GM19035 (cell line): ENCODE measurements at regions not wholly inside any gene's neighbourhood (a gene's known extent, or its start where the extent isn't known, plus 50 kb on each side); places are given as distances from the start of the nearest gene placed in this dataset.
"Not testable (repeated sequence)": the region's sequence is repeated elsewhere in the genome, so short reads cannot be mapped to it uniquely, and the experiment has no call there.

Experiments
- ATAC-seq: cut with Tn5 transposase; IDR thresholded peaks from one replicate; pipeline ENCODE4 v1.9.1; 2021; ENCODE audit not compliant: unreplicated experiment

DNA sequence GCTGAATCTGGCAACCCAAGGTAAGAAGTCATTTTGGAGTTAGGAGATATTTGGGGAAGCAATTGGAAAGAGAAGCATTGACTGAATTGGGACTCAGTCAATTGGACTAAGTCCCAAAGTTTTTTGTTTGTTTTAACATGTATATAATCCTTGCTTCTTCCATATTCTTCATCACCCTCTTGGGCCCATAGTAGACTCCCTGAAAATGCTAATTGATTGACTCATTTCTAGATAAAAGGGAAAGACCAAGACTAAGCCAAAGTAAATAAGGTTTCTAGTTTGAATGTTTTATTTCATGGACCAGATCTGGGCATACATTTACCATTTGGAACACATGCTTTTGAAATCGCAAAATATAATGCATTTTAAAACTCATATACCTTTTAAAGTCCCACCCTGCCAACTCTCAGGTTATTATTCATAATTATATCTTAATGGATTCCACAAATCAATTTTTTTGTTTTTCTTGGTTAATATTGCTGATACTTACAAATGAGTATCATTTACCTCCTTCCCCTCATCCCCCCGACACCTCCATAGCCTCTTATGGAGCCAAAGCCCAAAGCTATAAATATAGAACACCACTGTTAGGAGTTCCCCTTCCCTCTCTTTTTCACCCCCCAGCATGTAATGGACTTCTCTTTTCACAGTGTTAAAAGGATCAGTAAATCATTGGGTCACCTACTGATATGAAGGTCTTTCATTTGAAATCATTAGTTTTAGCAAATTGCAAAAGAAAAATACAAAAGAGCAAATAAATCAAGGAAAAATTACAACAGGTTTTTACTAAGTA lies 674.0 kb upstream of the SOX9 start:
- ATAC-seq: no peak

GRCh38 chr17:71447644-71448043 lies 673.2 kb upstream of the SOX9 start:
- ATAC-seq: no peak

DNA sequence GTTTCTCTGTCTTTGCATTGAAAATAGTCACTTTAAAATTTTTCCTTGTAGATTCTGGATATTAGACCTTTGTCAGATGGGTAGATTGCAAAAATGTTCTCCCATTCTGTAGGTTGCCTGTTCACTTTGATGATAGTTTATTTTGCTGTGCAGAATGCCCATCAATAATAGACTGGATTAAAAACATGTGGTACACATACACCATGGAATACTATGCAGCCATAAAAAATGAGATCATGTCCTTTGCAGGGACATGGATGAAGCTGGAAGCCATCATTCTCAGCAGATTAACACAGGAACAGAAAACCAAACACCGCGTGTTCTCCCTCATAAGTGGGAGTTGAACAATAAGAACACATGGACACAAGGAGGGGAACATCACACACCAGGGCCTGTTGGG lies 670.2 kb upstream of the SOX9 start:
- not testable (repeated sequence) for ATAC-seq

DNA sequence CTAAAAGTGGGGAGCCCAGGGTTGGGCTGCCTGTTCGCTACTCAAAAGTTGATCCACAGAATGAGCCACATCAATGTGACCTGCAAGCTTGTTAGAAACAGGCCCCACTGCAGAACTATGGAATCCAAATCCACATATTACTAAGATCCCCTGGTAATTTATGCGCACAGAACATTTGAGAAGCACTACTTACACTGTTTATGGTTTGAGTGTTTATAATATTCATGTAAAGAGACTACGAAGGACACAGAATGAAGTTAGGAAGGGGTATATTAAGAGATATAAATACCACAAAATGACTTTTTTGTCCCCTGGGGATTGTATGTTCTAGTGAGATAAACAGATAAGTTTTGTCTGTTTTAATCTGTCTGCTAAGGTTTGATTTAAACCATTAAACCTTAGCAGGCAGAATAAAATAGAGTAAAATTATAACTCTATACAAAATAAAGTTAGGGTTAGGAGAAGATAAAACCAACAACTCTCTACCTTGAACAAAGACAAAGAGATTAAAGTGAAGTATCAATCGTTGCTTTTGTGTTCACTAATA lies 666.9 kb upstream of the SOX9 start:
- ATAC-seq: no peak

GRCh38 chr17:71455219-71455618 lies 665.6 kb upstream of the SOX9 start:
- ATAC-seq: no peak

DNA sequence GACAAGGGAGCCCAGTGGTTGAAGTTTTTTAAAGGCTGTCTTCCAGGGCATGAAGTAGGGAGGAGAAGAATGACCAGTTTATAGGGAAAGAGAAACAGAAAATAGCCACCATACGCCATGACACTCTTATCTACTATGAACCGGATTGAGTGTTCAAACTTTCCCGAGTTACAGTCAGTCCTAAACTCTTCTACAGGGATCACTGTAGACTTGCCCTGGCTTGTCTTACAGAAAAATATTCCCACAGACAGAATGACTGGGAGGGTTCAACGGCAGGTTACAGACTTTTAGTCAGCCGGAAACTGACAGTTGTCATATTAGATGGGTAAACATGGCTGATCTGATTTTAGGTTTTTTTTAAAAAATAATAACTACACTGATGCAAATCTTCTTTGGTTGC lies 662.5 kb upstream of the SOX9 start:
- ATAC-seq: no peak

GRCh38 chr17:71460943-71461342 lies 659.9 kb upstream of the SOX9 start:
- ATAC-seq: no peak

GRCh38 chr17:71461498-71462169 lies 659.2 kb upstream of the SOX9 start:
- ATAC-seq: no peak

- no peak for ATAC-seq
These were observed 656.6 kb upstream of the SOX9 start for GRCh38 chr17:71464241-71464640.

DNA sequence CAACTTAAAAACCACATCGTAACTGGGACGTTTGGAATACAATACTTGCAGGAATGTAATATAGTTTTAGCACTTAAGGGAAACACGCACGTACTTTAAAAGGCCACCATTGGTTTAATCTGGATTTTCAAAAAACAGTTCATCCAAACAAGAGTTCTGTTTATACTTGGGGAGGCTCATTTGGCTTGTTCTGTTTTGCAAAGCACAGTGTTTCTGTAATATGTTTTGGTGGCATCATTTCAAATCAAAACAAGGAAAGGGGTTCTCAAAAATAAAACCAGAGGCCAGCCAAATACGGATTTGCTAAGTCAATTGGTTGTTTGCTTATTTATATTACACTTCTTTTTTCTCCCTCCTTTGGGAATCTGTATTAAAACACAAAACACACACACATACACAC lies 656.1 kb upstream of the SOX9 start:
- ATAC-seq: no peak

DNA sequence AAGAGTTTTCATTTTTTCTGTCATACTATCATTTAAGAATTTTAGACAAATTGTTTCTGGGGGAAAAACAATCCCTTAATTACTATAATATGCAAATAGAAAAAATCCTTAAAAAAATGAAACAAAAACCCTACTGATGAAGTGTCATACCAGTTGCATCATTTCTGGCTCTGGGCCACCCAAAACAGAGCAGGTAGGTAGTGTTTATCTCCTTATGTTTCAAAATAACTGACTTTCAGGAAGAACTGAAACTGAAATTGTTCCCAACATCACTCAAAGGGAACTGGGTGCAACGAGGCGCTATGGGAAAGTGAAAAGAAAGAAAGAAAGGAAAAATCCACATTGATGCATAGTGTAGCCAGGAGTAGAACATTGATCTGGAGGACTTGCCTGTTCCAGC lies 653.1 kb upstream of the SOX9 start:
- ATAC-seq: no peak

- no peak for ATAC-seq
These were observed 650.8 kb upstream of the SOX9 start for GRCh38 chr17:71470062-71470461.

GRCh38 chr17:71472809-71473789 lies 647.7 kb upstream of the SOX9 start:
- ATAC-seq: no peak

DNA sequence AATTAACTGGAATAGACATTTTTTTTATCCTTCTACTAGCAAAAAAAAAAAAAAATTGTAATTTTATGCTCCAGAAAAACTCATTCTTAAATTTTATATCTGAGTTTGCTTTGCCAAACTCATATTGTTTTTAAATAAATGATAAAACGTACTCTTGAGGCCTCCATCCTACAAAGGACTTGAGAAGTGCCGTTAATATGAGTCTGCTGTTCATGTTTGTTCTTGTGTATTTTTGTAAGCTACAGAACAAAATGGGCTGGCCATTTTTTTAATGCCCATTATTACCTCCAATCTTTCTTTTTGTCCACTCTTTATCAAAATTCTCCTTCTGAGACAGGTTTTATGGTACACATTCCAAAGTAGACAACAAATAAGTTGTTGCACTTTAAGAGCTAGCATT lies 643.5 kb upstream of the SOX9 start:
- ATAC-seq: no peak

GRCh38 chr17:71480099-71480498 lies 640.7 kb upstream of the SOX9 start:
- ATAC-seq: no peak

GRCh38 chr17:71482625-71483024 lies 638.2 kb upstream of the SOX9 start:
- no peak for ATAC-seq

GRCh38 chr17:71484546-71484945 lies 636.3 kb upstream of the SOX9 start:
- ATAC-seq: no peak

DNA sequence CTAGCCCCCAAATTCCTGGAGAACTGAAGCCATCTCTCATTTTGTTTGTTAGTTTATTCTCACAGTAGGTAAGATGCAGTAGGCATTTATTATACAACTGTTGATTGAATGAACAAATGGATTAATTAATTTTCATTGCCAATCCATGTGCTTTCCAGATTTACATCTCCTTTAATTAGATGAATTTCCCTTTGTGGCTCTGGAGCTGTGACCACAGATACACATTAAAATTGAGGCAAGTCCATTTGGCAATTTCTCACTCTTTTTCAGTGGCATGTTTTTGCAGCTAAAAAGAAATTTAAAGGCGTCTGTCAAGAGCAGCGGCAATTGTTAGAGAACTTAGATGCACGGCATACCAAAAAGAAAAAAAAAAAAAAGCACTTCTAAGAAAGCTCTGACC lies 635.4 kb upstream of the SOX9 start:
- no peak for ATAC-seq

GRCh38 chr17:71486261-71486660 lies 634.6 kb upstream of the SOX9 start:
- no peak for ATAC-seq

DNA sequence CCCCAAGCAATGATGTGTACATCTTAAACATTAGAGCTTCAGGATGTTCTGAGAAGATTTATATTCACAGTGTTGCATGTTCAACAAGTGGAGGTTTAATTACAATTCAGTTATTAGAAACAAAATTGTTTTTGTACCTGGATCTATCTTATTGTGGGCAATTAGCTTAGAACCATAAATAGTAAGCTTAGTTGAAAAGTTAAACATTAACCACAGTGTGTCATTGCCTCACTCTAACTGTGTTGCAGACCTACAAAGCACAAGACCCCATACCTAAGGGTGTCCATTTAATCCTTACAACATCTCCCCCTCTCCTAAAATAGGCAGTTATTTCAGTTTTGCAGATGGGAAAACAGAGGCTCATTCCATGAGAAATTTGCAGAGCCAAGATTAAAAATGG lies 632.0 kb upstream of the SOX9 start:
- no peak for ATAC-seq
